ENCODE measurements at regions not wholly inside any gene's neighbourhood (a gene's known extent, or its start where the extent isn't known, plus 50 kb on each side); places are given as distances from the start of the nearest gene placed in this dataset.

DNA sequence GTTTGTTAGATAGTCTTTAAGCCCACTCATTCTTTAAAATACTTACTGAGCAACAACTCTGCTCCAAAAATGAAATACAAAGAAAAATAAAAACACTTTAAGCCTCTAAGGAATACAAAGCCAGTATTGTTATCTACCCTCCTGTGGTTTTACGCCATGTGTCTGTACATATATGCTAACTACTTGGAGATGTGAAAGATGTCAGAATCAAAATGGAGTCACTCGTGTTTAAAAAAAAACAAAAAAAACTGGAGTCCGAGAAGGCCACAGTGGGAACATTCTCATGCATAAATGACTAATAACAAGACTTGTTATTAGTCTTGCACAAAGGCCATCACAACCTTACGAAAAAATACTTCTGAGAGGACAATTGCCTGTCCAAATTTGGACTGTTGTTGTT is 393.1 kb downstream of the TBC1D4 start:
- intact Hi-C loops (cut with DNase I): no loop called here
- Histone ChIP-seq H3K4me1 (no peaks in the 10 kb centered on the region), H3K36me3 (no peaks in the 10 kb centered on the region), H3K4me3 (no peak overlapping the region), H3K27ac (no peak overlapping the region), H3K9me3 (no peaks in the 10 kb centered on the region), H3K27me3 (ENCODE audit: low read depth) (no peaks in the 10 kb centered on the region)
- ATAC-seq: no peak
- TF ChIP-seq, protein P1, sequence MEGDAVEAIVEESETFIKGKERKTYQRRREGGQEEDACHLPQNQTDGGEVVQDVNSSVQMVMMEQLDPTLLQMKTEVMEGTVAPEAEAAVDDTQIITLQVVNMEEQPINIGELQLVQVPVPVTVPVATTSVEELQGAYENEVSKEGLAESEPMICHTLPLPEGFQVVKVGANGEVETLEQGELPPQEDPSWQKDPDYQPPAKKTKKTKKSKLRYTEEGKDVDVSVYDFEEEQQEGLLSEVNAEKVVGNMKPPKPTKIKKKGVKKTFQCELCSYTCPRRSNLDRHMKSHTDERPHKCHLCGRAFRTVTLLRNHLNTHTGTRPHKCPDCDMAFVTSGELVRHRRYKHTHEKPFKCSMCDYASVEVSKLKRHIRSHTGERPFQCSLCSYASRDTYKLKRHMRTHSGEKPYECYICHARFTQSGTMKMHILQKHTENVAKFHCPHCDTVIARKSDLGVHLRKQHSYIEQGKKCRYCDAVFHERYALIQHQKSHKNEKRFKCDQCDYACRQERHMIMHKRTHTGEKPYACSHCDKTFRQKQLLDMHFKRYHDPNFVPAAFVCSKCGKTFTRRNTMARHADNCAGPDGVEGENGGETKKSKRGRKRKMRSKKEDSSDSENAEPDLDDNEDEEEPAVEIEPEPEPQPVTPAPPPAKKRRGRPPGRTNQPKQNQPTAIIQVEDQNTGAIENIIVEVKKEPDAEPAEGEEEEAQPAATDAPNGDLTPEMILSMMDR (IDR thresholded peaks at IDR 0.05): no peak
- no peak for DNase-seq

DNA sequence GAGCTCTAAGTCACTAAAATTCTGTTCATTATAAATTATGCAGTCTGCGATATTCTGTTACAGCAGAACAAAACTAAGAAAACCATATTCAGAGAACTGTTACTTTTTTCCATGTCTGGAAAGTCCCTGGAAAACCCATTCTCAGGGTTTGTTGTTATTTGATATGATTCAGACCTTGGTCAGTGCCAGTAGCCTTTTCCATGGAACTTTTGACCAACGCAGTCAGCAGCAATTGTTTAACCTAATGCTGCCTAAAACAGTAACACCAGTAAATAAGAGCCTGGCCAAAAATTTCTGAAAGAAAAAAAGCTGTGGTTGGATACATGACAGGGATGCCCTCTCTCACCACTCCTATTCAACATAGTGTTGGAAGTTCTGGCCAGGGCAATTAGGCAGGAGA is 402.7 kb downstream of the TBC1D4 start:
- Histone ChIP-seq H3K9me3 (no peaks in the 10 kb centered on the region), H3K36me3 (no peaks in the 10 kb centered on the region), H3K4me3 (no peak overlapping the region), H3K4me1 (no peaks in the 10 kb centered on the region), H3K27me3 (ENCODE audit: low read depth) (no peaks in the 10 kb centered on the region), H3K27ac (no peak overlapping the region)
- DNase-seq (no peak), ATAC-seq (no peak)
- TF ChIP-seq, protein P1 (IDR thresholded peaks at IDR 0.05): no peak
- intact Hi-C loops (cut with DNase I): no loop called here

DNA sequence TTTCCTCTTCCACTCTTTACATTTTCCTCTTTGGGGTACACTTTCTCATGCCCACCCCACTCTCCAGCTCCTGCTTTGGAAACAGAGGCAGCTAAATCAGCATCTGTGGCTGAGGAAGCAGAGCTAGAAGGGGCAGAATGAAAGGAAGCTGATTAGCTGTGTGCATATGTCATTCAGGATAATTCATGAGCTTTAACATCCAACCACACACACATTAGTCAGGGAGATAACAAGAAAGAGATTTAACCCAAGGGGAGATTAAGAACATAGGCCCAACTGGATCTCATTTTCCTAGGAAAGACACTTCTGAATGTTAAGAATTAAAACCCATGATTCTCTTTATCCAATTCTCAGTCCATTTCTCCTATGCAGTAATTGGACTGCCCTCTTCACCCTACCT is 405.5 kb downstream of the TBC1D4 start:
- TF ChIP-seq, protein P1 (IDR thresholded peaks at IDR 0.05): no peak
- no peaks in the 10 kb centered on the region for H3K36me3 ChIP-seq
- DNase-seq (no peak), ATAC-seq (no peak)
- H3K27ac ChIP-seq: no peak overlapping the region
- H3K27me3 ChIP-seq (ENCODE audit: low read depth): no peaks in the 10 kb centered on the region
- intact Hi-C loops (cut with DNase I): no loop called here
- H3K9me3 ChIP-seq: no peaks in the 10 kb centered on the region
- H3K4me3 ChIP-seq: no peak overlapping the region
- no peaks in the 10 kb centered on the region for H3K4me1 ChIP-seq

DNA sequence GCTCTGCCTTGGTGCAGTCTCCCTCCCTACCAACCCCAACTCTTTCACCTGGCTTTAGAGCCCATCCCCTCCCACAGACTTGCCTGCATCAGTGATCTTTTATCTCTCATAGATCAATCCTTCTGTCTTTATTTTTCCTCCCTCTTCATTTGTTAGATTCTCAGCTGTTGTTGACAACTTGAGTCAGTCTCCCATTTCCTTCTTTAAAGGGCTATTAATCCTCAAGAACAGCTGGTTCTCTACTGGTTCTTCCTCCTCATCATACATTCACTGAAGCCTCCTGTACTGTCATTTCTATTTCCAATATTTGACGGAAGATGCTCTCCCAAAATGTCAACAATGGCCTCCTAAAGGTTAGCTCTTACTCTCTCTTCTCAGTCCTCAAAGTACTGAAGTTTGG is 408.2 kb downstream of the TBC1D4 start:
- intact Hi-C loops (cut with DNase I): no loop called here
- Histone ChIP-seq H3K27me3 (ENCODE audit: low read depth) (no peaks in the 10 kb centered on the region), H3K4me3 (no peak overlapping the region), H3K9me3 (no peaks in the 10 kb centered on the region), H3K4me1 (no peaks in the 10 kb centered on the region), H3K27ac (no peak overlapping the region), H3K36me3 (no peaks in the 10 kb centered on the region)
- TF ChIP-seq, protein P1 (IDR thresholded peaks at IDR 0.05): no peak
- DNase-seq (no peak), ATAC-seq (no peak)

DNA sequence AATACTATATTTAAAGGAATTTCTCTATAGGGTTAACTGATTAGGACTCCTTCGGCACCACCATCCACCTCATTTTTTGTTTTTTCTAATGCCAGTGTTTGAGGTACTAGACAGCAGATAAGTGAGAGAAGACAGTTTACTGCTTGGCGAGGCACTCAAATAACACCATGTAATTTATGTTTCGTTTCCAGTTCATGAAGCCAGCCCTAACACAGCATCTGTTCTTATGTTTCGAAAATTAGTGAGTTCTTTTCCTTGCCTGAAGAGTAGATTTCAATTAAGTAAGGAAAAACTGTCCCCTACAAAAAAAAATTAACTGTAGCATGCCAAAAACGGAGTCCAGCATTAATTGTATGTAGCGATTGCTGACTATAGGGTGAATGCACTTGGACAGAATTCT is 409.1 kb downstream of the TBC1D4 start:
- no peak for DNase-seq
- TF ChIP-seq, protein P1 (IDR thresholded peaks at IDR 0.05): no peak
- Histone ChIP-seq H3K27ac (no peak overlapping the region), H3K36me3 (no peaks in the 10 kb centered on the region), H3K9me3 (no peaks in the 10 kb centered on the region), H3K27me3 (ENCODE audit: low read depth) (no peaks in the 10 kb centered on the region), H3K4me1 (no peaks in the 10 kb centered on the region), H3K4me3 (no peak overlapping the region)
- ATAC-seq: no peak
- intact Hi-C loops (cut with DNase I): no loop called here

DNA sequence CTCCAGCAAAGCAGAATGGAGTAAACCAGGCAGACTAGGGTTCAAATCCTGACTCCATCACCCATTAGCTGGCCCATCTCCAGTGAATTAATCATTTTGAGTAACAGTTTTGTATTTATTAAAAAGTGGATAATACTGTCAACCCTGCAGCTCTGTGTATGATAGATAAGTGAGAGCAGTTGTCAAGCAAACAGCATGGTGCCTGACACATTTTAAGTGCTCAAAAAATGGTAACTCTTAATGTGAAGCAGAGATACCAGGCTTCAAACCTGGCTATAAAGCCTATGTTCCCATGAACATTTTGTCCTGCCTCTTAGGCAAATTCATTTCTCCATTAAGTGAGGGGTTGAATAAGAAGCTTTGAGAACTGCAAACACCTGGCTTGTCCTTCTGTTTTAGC is 409.6 kb downstream of the TBC1D4 start:
- Histone ChIP-seq H3K9me3 (no peaks in the 10 kb centered on the region), H3K4me1 (no peaks in the 10 kb centered on the region), H3K27me3 (ENCODE audit: low read depth) (no peaks in the 10 kb centered on the region), H3K27ac (no peak overlapping the region), H3K36me3 (no peaks in the 10 kb centered on the region), H3K4me3 (no peak overlapping the region)
- intact Hi-C loops (cut with DNase I): no loop called here
- DNase-seq (no peak), ATAC-seq (no peak)
- TF ChIP-seq, protein P1 (IDR thresholded peaks at IDR 0.05): no peak

Measured in lower lobe of right lung (tissue), 2 donors.